Right renal pelvis (tissue), 4 donors: ENCODE measurements at regions not wholly inside any gene's neighbourhood (a gene's known extent, or its start where the extent isn't known, plus 50 kb on each side); places are given as distances from the start of the nearest gene placed in this dataset.
"Not testable (repeated sequence)": the region's sequence is repeated elsewhere in the genome, so short reads cannot be mapped to it uniquely, and the experiment has no call there.

Experiments used
- DNase-seq, 4 donors: peaks; one replicate each; pipeline ENCODE4 v3.0.0-alpha.2; 2013; ENCODE audit warnings: low read depth in 4 of 4, low spot score in 3 of 4, missing footprints in 1 of 4

- DNase-seq, result no peak
These were observed 135.6 kb upstream of the LYZL2 start for GRCh38 chr10:30765022-30765615.

- DNase-seq, result peak in 1 of 4 donors; percentile 23
These were observed 134.4 kb upstream of the LYZL2 start for GRCh38 chr10:30763918-30764317.

- DNase-seq, result no peak
These were observed 133.1 kb upstream of the LYZL2 start for GRCh38 chr10:30762620-30763019.

GRCh38 chr10:30759423-30759822, 129.9 kb upstream of the LYZL2 start:
- no peak for DNase-seq

- DNase-seq, result no peak
These were observed 128.8 kb upstream of the LYZL2 start for GRCh38 chr10:30758338-30758737.

- DNase-seq, result no peak
These were observed 127.3 kb upstream of the LYZL2 start for GRCh38 chr10:30756896-30757295.

GRCh38 chr10:30756151-30756550, 126.6 kb upstream of the LYZL2 start:
- no peak for DNase-seq

- DNase-seq, result no peak
These were observed 125.9 kb upstream of the LYZL2 start for GRCh38 chr10:30755441-30755953.

GRCh38 chr10:30752481-30752881, 122.9 kb upstream of the LYZL2 start:
- DNase-seq, result no peak

GRCh38 chr10:30751678-30752331, 122.3 kb upstream of the LYZL2 start:
- no peak for DNase-seq

- no peak for DNase-seq
These were observed 121.6 kb upstream of the LYZL2 start for GRCh38 chr10:30750971-30751677.

- DNase-seq, result no peak
These were observed 119.8 kb upstream of the LYZL2 start for GRCh38 chr10:30749385-30749784.

- DNase-seq, result no peak
These were observed 118.8 kb upstream of the LYZL2 start for GRCh38 chr10:30748152-30748973.

GRCh38 chr10:30747633-30748032, 118.1 kb upstream of the LYZL2 start:
- DNase-seq, result no peak

GRCh38 chr10:30745953-30746352, 116.4 kb upstream of the LYZL2 start:
- DNase-seq, result no peak

- DNase-seq, result no peak
These were observed 114.6 kb upstream of the LYZL2 start for GRCh38 chr10:30744106-30744505.

GRCh38 chr10:30743586-30743985, 114.0 kb upstream of the LYZL2 start:
- DNase-seq, result no peak

GRCh38 chr10:30742471-30742870, 112.9 kb upstream of the LYZL2 start:
- DNase-seq, result no peak

- DNase-seq, result not testable (repeated sequence)
These were observed 111.2 kb upstream of the LYZL2 start for GRCh38 chr10:30740774-30741173.

GRCh38 chr10:30738416-30738815, 108.9 kb upstream of the LYZL2 start:
- no peak for DNase-seq

- DNase-seq, result no peak
These were observed 108.4 kb upstream of the LYZL2 start for GRCh38 chr10:30737931-30738391.
